GM18498 (cell line): ENCODE measurements at regions not wholly inside any gene's neighbourhood (a gene's known extent, or its start where the extent isn't known, plus 50 kb on each side); places are given as distances from the start of the nearest gene placed in this dataset.
"Not testable (repeated sequence)": the region's sequence is repeated elsewhere in the genome, so short reads cannot be mapped to it uniquely, and the experiment has no call there.

Experiments
- ATAC-seq: cut with Tn5 transposase; IDR thresholded peaks from one replicate; pipeline ENCODE4 v1.9.1; 2021; ENCODE audit warnings: mild to moderate bottlenecking, moderate library complexity; ENCODE audit not compliant: unreplicated experiment

DNA sequence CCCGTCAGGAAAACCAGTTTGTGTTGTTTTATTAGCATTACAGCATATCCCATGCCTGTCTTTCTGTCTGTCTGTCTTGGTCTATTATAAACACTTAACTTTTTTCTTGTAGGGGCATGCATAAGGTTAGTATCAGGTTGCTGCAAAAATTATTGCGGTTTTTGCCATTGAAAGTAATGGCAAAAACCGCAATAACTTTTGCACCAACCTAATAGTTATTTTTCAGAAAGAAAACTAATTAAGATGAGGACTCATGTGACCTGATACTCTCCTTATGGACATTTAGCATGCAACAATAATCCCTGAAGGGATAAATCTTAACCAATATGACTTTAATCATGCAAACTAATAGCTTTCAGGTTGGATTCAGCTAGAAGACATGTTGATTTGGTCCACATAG lies 326.7 kb upstream of the SUCLG2 start:
- ATAC-seq: no peak

DNA sequence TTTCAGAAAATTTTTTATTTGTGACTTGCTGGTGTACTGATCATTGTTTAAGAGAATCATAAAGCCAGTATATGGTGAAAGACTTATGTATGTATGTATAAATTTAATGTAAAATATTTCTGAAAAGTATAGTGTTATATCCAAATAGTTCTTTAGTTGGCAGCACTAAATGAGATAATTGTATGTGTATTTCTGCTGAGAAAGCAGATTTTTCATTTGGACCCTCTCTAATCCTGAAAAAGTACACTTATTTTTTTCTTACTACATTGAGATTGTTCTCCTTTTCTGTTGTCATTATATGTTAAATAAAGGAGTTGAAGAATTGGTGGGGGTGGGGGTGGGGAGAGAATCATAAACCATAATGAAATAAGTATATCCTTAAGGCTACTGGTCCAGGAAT lies 324.9 kb upstream of the SUCLG2 start:
- no peak for ATAC-seq

DNA sequence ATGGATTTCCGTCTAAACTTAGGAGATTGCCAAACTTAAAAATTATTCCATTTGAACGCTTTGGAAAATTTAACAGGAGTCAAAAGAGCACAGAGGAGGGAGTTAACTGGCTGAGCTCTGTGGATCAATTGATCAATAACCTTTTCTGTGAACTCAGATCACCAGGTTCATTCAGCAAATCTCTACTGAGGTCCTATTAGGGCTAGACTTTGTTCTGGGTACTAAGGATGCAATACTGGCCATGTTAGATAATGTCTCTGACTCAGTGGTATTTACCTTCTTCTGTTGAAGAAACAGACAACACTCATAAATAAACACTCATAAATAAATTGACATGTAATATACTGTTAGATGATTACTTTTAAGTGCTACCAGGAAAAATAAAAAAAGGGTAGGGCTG lies 323.4 kb upstream of the SUCLG2 start:
- no peak for ATAC-seq

DNA sequence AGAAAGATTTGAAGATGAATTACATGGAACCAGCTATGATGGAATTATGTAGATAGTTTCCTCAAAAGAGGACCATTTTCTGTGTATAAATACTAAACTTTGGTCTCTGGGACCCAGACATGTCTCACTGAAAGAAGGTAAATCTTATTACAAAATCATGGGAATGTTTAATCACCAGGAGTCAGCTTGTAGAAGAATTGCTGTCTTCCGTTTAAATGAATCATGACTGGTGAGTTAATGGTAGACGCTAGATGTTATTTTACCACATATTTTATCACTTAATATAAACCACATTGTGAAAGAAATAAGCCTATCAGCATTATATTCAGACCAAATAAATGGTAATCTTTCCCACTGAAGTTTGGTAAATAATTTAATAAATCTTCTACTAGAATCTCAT lies 322.3 kb upstream of the SUCLG2 start:
- ATAC-seq: no peak

DNA sequence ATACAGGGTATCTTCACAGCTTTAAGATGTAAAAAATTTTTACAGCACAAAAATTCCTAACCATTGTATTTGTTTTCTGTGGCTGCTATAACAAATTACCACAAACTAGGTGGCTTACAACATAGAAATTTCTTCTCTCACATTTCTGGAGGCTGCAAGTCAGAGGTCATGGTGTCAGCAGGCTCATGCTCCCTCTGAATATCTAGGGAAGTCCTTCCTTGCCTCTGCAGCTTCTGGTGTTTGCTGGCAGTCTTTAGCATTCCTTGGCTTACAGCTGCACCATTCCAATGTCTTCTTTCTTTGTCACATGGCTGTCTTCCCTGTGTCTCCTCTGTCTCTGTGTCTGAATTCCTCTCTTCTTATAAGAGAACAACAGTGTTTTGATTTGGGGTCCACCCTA lies 310.2 kb upstream of the SUCLG2 start:
- no peak for ATAC-seq

DNA sequence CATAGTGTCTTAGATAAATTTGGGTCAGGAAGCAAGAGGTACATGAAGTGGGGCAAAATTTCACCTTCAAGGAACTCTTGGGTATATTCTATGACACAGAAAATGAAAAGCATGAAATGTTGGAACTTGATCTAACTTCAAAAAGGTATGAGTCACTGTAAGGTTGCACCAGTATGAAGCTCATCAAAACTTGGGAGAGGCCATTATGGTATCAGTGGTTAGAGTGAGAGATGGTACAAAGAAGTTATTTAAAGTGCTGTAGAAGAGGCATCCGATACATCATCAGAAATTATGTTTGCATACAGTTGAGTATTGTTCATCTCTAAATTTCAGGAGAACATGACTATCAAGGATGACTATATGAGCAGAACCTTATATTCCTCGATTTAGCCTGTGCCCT lies 302.9 kb upstream of the SUCLG2 start:
- no peak for ATAC-seq

DNA sequence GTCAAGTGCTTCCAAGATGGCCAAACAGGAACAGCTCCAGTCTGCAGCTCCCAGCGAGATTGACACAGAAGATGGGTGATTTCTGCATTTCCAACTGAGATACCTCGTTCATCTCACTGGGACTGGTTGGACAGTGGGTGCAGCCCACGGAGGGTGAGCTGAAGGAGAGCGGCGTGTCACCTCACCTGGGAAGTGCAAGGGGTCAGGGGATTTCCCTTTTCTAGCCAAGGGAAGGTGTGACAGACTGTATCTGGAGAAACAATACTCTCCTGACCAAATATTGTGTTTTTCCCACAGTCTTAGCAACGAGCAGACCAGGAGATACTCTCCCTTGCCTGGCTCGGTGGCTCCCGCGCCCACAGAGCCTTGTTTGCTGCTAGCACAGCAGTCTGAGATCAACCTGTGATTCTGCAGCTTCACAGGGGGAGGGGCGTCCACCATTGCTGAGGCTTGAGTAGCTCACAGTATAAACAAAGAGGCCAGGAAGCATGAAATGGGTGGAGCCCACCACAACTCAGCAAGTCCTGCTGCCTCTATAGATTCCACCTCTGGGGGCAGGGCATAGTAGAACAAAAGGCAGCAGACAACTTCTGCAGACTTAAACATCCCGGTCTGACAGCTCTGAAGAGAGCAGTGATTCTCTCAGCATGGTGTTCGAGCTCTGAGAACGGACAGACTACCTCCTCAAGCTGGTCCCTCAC lies 293.5 kb upstream of the SUCLG2 start:
- ATAC-seq: no peak

DNA sequence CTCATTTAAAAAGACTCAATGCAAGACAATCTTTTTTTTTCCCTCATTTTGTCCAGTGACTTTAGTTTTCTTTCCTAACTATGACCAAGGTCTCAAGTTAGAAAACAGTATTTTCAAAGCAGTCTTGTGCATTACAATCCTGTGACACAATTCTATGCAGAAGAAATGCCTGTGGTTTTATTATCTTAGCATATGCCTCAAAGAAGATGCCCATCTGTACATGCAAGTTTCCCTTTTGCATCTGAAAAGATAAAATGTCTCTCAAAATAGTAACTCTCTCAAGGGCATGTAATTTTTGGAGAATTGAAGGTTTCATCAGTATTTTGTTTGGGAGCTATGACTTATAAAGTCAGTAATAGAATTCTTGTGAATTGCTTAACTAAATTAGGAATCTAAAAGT lies 292.0 kb upstream of the SUCLG2 start:
- ATAC-seq: no peak

DNA sequence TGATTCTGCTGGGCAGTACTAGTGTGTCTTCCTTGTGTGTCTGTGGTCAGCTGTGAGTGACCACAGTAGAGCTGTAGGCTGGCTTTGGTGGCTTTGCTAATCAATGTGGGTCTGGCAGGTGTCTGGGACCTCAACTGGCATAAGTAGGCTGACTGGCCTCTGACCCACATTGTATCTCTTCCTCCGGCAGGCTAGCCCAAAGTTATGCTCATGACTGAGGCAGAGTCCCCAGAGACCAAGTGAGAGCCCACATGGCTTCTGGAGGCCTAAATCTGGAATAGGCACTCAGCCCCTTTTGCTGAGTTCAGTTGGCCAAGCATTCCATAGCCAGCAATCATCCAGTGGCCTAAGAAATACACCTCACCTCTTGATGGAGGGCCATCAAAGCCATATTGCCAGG lies 289.1 kb upstream of the SUCLG2 start:
- ATAC-seq: no peak

DNA sequence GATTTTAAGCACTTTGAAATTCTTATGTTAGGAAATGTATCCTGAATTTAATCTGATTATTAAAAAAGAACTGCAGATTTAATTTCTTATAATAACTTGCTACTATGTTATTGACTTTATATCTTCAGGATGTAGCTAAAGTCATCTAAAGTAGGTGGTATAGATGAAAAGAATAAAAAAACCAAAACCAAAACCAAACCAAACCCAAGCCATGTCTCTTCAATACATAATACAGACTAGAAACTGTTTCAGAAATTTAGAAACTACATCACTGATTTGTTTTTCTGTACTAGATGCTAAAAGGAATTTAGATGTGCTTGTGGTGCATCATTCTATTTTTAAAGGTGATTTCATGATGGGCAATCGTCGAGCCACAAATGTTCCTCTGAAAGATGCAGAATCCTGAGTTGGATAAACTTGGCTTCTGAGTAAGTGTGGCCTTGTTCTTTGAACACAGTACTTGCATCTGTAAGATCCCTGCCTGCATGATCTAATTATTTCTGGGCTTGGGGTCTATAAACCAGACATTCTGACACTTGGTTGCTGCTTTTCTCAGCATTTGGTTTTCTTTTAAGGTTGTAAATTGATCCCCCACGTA lies 287.1 kb upstream of the SUCLG2 start:
- ATAC-seq: no peak

DNA sequence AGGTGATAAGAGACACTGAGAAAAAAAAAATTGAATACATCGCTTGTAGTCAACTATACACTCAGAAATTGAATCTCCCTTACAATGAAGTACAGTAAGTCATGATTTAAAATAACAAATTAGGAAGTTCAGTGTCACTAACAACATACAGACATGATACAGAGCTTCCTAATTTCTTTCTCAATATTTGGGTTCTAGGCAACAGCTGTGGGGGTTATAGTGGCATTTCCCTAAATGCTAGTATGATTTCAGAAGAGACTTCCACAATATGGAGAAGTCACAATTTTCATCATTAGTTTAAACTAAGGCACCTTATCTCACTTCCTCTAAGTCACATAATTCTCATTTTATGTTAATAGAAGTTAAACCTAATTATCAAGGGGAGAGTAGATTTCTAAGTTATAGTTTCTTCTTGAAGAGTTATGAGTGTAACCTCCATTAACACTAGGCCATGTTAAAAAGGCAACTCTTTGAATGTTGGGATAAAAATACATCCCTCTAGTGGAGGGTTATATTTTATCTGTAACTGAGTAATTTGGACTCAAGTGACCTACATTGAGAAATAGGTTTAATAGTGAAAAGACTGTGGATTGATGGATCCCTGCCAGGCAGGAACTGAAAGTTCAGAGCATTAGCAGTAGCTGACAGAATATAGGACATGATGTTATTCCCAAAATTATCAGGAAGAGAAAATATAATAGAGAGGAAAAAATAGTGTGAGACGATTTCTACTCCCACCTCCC lies 286.0 kb upstream of the SUCLG2 start:
- ATAC-seq: no peak

DNA sequence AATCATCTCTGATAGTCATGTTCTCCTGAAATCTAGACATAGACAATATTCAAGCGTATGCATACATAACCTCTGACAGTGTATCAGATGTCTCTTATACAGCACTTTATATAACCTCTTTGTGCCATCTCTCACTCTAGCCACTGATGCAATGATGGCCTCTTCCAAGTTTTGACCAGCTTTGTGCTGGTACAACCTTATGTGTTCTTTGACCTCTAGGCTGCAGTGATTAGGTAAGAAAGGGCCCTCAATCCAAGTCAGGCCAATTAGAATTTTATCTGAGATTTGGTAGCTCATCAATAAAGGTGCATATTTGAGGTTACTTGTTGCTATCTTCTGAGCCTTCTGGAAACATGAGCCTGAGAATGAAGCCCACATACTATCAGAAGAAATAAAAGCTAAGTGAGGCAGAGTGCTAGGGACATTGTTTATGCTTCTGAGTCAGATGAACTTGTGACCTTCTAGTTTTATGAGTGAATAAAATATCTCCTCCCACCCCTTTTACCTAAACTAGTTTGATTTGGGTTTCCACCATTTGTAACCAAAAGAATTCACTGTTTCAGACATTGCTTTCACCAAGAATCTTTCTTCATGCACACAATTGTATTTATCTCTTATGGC lies 283.2 kb upstream of the SUCLG2 start:
- ATAC-seq: no peak

DNA sequence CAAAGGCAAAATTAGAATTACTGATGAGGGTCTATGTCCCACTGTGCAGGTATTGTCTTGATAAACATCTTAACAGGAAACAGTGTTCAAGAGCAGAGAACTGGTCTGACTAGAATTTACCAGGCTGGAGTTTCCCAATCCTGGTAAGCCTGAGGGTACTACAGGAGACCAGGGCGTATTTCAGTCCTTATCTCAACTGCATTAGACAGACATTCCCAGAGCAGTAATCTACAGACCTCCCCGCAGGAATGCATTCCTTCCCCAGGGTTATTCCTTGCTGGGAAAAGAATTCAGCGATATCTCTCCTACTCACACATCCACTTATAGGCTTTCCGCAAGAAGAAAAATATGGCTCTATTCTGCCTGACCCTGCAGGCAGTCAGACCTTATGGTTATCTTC lies 276.0 kb upstream of the SUCLG2 start:
- not testable (repeated sequence) for ATAC-seq

DNA sequence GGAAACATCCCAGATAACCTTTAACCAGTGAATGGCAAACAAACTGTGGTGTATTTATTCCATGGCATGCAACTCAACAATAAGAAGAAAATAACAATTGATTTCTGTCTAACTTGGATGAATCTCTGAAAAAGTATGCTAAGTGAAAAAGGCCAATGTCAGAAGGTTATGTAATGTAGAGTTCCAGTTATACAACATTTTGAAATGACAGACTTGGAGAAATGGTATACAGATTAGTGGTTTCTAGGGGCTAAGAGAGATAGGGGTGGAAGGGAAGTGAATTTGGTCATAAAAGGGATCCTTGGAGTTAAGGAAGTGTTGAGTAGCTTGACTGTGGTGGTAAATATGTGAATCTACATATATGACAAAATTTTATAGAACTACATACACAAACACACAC lies 269.4 kb upstream of the SUCLG2 start:
- no peak for ATAC-seq

DNA sequence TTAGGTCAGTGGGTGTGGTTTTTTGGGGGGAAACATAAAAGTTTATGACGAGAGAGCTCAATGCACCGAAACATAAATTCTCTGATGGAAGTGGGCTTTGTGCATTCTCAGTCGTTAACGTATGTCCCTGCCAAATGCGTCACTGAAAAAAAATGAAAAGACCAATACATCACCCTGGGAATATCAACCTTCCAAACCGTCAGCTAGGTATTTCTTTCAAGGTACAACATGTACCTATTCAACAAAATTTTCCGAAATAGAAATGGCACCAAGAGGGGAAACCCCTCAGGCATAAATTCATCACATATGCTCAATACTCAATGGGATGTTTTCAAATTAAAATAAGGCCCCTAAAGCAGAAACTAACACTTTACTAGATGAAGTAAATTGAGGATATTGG lies 266.6 kb upstream of the SUCLG2 start:
- ATAC-seq: no peak

DNA sequence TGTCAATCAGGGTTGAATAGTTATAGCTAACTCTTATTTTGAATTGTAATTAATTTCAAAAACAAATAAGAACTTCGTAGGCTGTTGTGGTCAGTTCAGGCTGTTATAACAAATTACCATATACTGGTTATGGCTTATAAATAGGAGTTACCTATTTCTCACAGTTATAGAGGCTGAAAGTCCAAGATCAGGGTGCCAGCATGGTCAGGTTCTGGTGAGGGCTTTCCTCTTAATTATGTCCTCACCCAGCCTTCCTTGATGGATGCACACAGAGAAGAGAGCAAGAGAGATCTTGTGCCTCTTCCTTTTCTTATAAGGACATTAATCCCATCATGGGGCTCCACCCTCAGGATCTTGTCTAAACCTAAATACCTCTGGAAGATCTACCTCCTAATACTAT lies 265.9 kb upstream of the SUCLG2 start:
- ATAC-seq: no peak

DNA sequence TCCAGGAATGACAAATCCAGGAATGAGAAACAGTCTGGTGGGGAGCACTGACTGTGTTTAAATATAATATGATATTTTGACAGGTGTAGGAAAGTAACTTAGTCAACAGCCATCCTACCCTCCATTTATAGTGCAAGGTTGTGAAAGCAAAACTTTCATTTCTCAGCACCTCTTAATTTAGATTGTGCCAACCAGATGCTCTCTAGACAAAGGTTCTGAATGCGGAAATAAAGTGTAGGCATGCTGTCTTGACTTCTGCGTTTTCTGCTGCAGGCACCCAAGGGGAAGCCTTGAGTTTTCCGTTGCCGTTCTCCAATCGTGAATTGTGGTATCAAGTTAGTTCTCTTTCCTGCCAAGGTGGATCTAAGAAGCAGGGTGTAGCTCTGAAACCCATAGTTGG lies 261.9 kb upstream of the SUCLG2 start:
- peak; percentile 70 for ATAC-seq

DNA sequence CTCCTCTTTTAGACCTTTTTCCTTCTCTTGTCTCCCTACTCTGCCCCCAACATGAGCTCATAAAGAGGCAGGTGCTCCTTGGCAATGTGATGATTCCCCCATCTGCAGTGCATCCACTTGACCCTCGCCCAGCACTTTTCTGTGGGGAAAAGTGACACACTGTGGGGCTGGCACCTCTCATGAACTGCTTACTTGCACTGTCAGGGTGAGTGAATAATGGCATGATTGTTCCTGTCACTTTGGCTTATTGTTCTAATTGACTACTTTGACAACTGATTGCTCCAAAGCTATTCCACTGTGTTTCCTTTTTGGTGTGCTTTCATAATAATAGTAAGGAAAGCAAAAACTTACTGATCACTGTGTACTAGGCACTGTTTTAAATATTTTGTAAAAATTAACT lies 253.3 kb upstream of the SUCLG2 start:
- no peak for ATAC-seq

DNA sequence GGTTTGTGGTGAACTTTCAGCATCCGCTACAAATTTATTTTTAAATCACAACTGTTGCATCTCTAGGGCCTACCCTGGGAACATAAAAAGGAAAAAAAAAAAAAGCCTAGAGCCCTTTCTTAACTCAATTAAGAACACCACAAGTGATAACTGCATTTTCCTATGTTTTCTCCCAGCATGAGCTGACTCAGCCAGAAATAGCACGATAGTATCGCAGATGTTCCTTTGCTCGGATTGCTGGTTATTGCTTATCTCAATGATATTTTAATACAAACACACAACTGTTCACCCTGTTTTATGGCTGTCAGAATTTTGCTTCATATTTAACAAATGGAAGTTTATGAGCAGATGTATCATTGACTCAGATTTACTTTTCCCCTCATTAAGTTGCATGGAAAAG lies 251.8 kb upstream of the SUCLG2 start:
- ATAC-seq: no peak

DNA sequence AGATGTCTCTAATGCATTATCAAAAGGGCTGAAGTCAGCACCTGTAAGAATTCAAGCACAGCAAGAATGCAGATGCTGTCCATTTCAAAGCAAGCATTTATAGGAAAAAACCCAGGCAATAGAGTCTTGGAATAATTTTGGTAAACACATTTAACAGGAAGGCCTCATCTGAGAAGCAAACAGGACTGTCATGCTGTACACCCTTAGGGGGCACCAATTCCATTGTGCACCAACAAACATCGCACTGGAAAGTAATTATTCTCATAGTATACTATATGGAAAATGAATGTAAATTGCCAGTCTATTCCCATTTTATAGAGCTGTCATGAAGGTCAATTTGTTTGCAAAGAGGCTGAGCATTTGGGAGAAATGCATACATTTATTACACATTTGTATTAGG lies 247.3 kb upstream of the SUCLG2 start:
- no peak for ATAC-seq

DNA sequence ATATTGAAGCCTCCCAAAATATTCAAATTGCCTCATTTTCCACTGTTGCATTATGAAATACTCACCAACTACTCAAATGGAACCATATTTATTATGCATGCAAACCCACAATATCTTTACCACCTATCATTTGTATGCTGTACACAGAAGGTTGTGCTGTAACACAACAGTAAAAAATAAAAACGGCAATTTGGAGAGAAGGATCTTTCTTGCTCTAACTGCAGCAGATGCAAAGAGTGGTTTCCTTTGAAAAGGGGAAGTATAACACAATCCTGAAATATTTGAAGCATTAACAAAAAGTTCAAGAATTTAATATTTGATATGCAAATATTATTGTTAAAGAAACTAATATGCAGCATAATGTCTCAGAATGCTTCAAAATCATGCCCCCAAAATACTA lies 244.5 kb upstream of the SUCLG2 start:
- no peak for ATAC-seq
